ENCODE measurements at regions not wholly inside any gene's neighbourhood (a gene's known extent, or its start where the extent isn't known, plus 50 kb on each side); places are given as distances from the start of the nearest gene placed in this dataset.

- Histone ChIP-seq H3K9ac (ENCODE audit: low read length in 5 of 5) (no peak overlapping the region), H3K4me3 (ENCODE audit: low read depth in 1 of 5, low read length in 5 of 5) (no peak overlapping the region), H3K4me1 (ENCODE audit: control insufficient read depth in 5 of 5, insufficient read depth in 5 of 5, low read length in 5 of 5) (peaks cover 0 to 9% (median 7%) of the 10 kb centered on the region in 5 donors), H3K27ac (ENCODE audit: low read depth, low read length) (no peak overlapping the region), H3K27me3 (ENCODE audit: control insufficient read depth in 5 of 5, insufficient read depth in 4 of 5, low read length in 5 of 5) (no peaks in the 10 kb centered on the region), H3K36me3 (ENCODE audit: control insufficient read depth in 5 of 5, insufficient read depth in 5 of 5, low read length in 5 of 5) (no peaks in the 10 kb centered on the region), H3K9me3 (ENCODE audit: control insufficient read depth in 5 of 5, low read length in 5 of 5) (no peaks in the 10 kb centered on the region)
These were observed 99.9 kb downstream of the XCL2 start for GRCh38 chr1:168443899-168444298.

GRCh38 chr1:168443356-168443755 lies 100.4 kb downstream of the XCL2 start:
- Histone ChIP-seq H3K4me3 (ENCODE audit: low read depth in 1 of 5, low read length in 5 of 5) (no peak overlapping the region), H3K9me3 (ENCODE audit: control insufficient read depth in 5 of 5, low read length in 5 of 5) (no peaks in the 10 kb centered on the region), H3K27me3 (ENCODE audit: control insufficient read depth in 5 of 5, insufficient read depth in 4 of 5, low read length in 5 of 5) (no peaks in the 10 kb centered on the region), H3K4me1 (ENCODE audit: control insufficient read depth in 5 of 5, insufficient read depth in 5 of 5, low read length in 5 of 5) (peaks cover 0 to 9% (median 7%) of the 10 kb centered on the region in 5 donors), H3K9ac (ENCODE audit: low read length in 5 of 5) (no peak overlapping the region), H3K27ac (ENCODE audit: low read depth, low read length) (no peak overlapping the region), H3K36me3 (ENCODE audit: control insufficient read depth in 5 of 5, insufficient read depth in 5 of 5, low read length in 5 of 5) (no peaks in the 10 kb centered on the region)

GRCh38 chr1:168442931-168443330 lies 100.9 kb downstream of the XCL2 start:
- Histone ChIP-seq H3K27ac (ENCODE audit: low read depth, low read length) (no peak overlapping the region), H3K9ac (ENCODE audit: low read length in 5 of 5) (no peak overlapping the region), H3K27me3 (ENCODE audit: control insufficient read depth in 5 of 5, insufficient read depth in 4 of 5, low read length in 5 of 5) (peaks cover 0 to 1% (median 0%) of the 10 kb centered on the region in 5 donors), H3K4me3 (ENCODE audit: low read depth in 1 of 5, low read length in 5 of 5) (no peak overlapping the region), H3K4me1 (ENCODE audit: control insufficient read depth in 5 of 5, insufficient read depth in 5 of 5, low read length in 5 of 5) (peaks cover 0 to 9% (median 7%) of the 10 kb centered on the region in 5 donors), H3K9me3 (ENCODE audit: control insufficient read depth in 5 of 5, low read length in 5 of 5) (no peaks in the 10 kb centered on the region), H3K36me3 (ENCODE audit: control insufficient read depth in 5 of 5, insufficient read depth in 5 of 5, low read length in 5 of 5) (no peaks in the 10 kb centered on the region)

- no peak overlapping the region for H3K9ac ChIP-seq (ENCODE audit: low read length in 5 of 5)
- no peak overlapping the region for H3K4me3 ChIP-seq (ENCODE audit: low read depth in 1 of 5, low read length in 5 of 5)
- peaks cover 0 to 4% (median 0%) of the 10 kb centered on the region in 5 donors for H3K27me3 ChIP-seq (ENCODE audit: control insufficient read depth in 5 of 5, insufficient read depth in 4 of 5, low read length in 5 of 5)
- peaks cover 0 to 9% (median 7%) of the 10 kb centered on the region in 5 donors for H3K4me1 ChIP-seq (ENCODE audit: control insufficient read depth in 5 of 5, insufficient read depth in 5 of 5, low read length in 5 of 5)
- no peaks in the 10 kb centered on the region for H3K9me3 ChIP-seq (ENCODE audit: control insufficient read depth in 5 of 5, low read length in 5 of 5)
- no peak overlapping the region for H3K27ac ChIP-seq (ENCODE audit: low read depth, low read length)
- H3K36me3 ChIP-seq (ENCODE audit: control insufficient read depth in 5 of 5, insufficient read depth in 5 of 5, low read length in 5 of 5) = no peaks in the 10 kb centered on the region
These were observed 102.1 kb downstream of the XCL2 start for GRCh38 chr1:168441745-168442144.

- H3K27ac ChIP-seq (ENCODE audit: low read depth, low read length) = no peak overlapping the region
- H3K4me3 ChIP-seq (ENCODE audit: low read depth in 1 of 5, low read length in 5 of 5) = peak overlapping the region; percentile 13 to 49 (median 39)
- H3K4me1 ChIP-seq (ENCODE audit: control insufficient read depth in 5 of 5, insufficient read depth in 5 of 5, low read length in 5 of 5) = peaks cover 0 to 9% (median 7%) of the 10 kb centered on the region in 5 donors
- H3K9me3 ChIP-seq (ENCODE audit: control insufficient read depth in 5 of 5, low read length in 5 of 5) = no peaks in the 10 kb centered on the region
- H3K9ac ChIP-seq (ENCODE audit: low read length in 5 of 5) = peak overlapping the region in 1 of 5 donors; percentile 19
- peaks cover 0 to 6% (median 0%) of the 10 kb centered on the region in 5 donors for H3K27me3 ChIP-seq (ENCODE audit: control insufficient read depth in 5 of 5, insufficient read depth in 4 of 5, low read length in 5 of 5)
- H3K36me3 ChIP-seq (ENCODE audit: control insufficient read depth in 5 of 5, insufficient read depth in 5 of 5, low read length in 5 of 5) = no peaks in the 10 kb centered on the region
These were observed 104.1 kb downstream of the XCL2 start for GRCh38 chr1:168439456-168440375.

GRCh38 chr1:168438626-168439025 lies 105.2 kb downstream of the XCL2 start:
- Histone ChIP-seq H3K9ac (ENCODE audit: low read length in 5 of 5) (no peak overlapping the region), H3K4me1 (ENCODE audit: control insufficient read depth in 5 of 5, insufficient read depth in 5 of 5, low read length in 5 of 5) (peaks cover 0 to 9% (median 7%) of the 10 kb centered on the region in 5 donors)

GRCh38 chr1:168437821-168438220 lies 106.0 kb downstream of the XCL2 start:
- H3K4me1 ChIP-seq (ENCODE audit: control insufficient read depth in 5 of 5, insufficient read depth in 5 of 5, low read length in 5 of 5) = peaks cover 0 to 9% (median 7%) of the 10 kb centered on the region in 5 donors
- H3K4me3 ChIP-seq (ENCODE audit: low read depth in 1 of 5, low read length in 5 of 5) = no peak overlapping the region
- H3K27ac ChIP-seq (ENCODE audit: low read depth, low read length) = no peak overlapping the region
- H3K9ac ChIP-seq (ENCODE audit: low read length in 5 of 5) = no peak overlapping the region
- no peaks in the 10 kb centered on the region for H3K9me3 ChIP-seq (ENCODE audit: control insufficient read depth in 5 of 5, low read length in 5 of 5)
- no peaks in the 10 kb centered on the region for H3K36me3 ChIP-seq (ENCODE audit: control insufficient read depth in 5 of 5, insufficient read depth in 5 of 5, low read length in 5 of 5)
- peaks cover 0 to 6% (median 0%) of the 10 kb centered on the region in 5 donors for H3K27me3 ChIP-seq (ENCODE audit: control insufficient read depth in 5 of 5, insufficient read depth in 4 of 5, low read length in 5 of 5)

More at GRCh38 chr1:168438626-168439025, 105.2 kb downstream of the XCL2 start:
- no peaks in the 10 kb centered on the region for H3K9me3 ChIP-seq (ENCODE audit: control insufficient read depth in 5 of 5, low read length in 5 of 5)
- no peaks in the 10 kb centered on the region for H3K36me3 ChIP-seq (ENCODE audit: control insufficient read depth in 5 of 5, insufficient read depth in 5 of 5, low read length in 5 of 5)
- H3K27me3 ChIP-seq (ENCODE audit: control insufficient read depth in 5 of 5, insufficient read depth in 4 of 5, low read length in 5 of 5) = peaks cover 0 to 6% (median 0%) of the 10 kb centered on the region in 5 donors
- H3K4me3 ChIP-seq (ENCODE audit: low read depth in 1 of 5, low read length in 5 of 5) = no peak overlapping the region
- no peak overlapping the region for H3K27ac ChIP-seq (ENCODE audit: low read depth, low read length)

- peaks cover 0 to 6% (median 0%) of the 10 kb centered on the region in 5 donors for H3K27me3 ChIP-seq (ENCODE audit: control insufficient read depth in 5 of 5, insufficient read depth in 4 of 5, low read length in 5 of 5)
- no peaks in the 10 kb centered on the region for H3K36me3 ChIP-seq (ENCODE audit: control insufficient read depth in 5 of 5, insufficient read depth in 5 of 5, low read length in 5 of 5)
- H3K4me3 ChIP-seq (ENCODE audit: low read depth in 1 of 5, low read length in 5 of 5) = no peak overlapping the region
- H3K4me1 ChIP-seq (ENCODE audit: control insufficient read depth in 5 of 5, insufficient read depth in 5 of 5, low read length in 5 of 5) = peaks cover 0 to 10% (median 8%) of the 10 kb centered on the region in 5 donors
- no peaks in the 10 kb centered on the region for H3K9me3 ChIP-seq (ENCODE audit: control insufficient read depth in 5 of 5, low read length in 5 of 5)
- H3K9ac ChIP-seq (ENCODE audit: low read length in 5 of 5) = no peak overlapping the region
- H3K27ac ChIP-seq (ENCODE audit: low read depth, low read length) = no peak overlapping the region
These were observed 108.4 kb downstream of the XCL2 start for GRCh38 chr1:168435439-168435838.

GRCh38 chr1:168433238-168433637 lies 110.6 kb downstream of the XCL2 start:
- H3K27ac ChIP-seq (ENCODE audit: low read depth, low read length) = no peak overlapping the region
- H3K9ac ChIP-seq (ENCODE audit: low read length in 5 of 5) = no peak overlapping the region
- peaks cover 0 to 6% (median 0%) of the 10 kb centered on the region in 5 donors for H3K27me3 ChIP-seq (ENCODE audit: control insufficient read depth in 5 of 5, insufficient read depth in 4 of 5, low read length in 5 of 5)
- H3K4me3 ChIP-seq (ENCODE audit: low read depth in 1 of 5, low read length in 5 of 5) = no peak overlapping the region
- H3K36me3 ChIP-seq (ENCODE audit: control insufficient read depth in 5 of 5, insufficient read depth in 5 of 5, low read length in 5 of 5) = no peaks in the 10 kb centered on the region
- peaks cover 0 to 13% (median 2%) of the 10 kb centered on the region in 5 donors for H3K4me1 ChIP-seq (ENCODE audit: control insufficient read depth in 5 of 5, insufficient read depth in 5 of 5, low read length in 5 of 5)
- H3K9me3 ChIP-seq (ENCODE audit: control insufficient read depth in 5 of 5, low read length in 5 of 5) = no peaks in the 10 kb centered on the region

GRCh38 chr1:168431882-168432281 lies 111.9 kb downstream of the XCL2 start:
- Histone ChIP-seq H3K36me3 (ENCODE audit: control insufficient read depth in 5 of 5, insufficient read depth in 5 of 5, low read length in 5 of 5) (no peaks in the 10 kb centered on the region), H3K9ac (ENCODE audit: low read length in 5 of 5) (no peak overlapping the region), H3K9me3 (ENCODE audit: control insufficient read depth in 5 of 5, low read length in 5 of 5) (no peaks in the 10 kb centered on the region), H3K4me1 (ENCODE audit: control insufficient read depth in 5 of 5, insufficient read depth in 5 of 5, low read length in 5 of 5) (peaks cover 0 to 19% (median 5%) of the 10 kb centered on the region in 5 donors), H3K27me3 (ENCODE audit: control insufficient read depth in 5 of 5, insufficient read depth in 4 of 5, low read length in 5 of 5) (peaks cover 0 to 4% (median 0%) of the 10 kb centered on the region in 5 donors), H3K4me3 (ENCODE audit: low read depth in 1 of 5, low read length in 5 of 5) (no peak overlapping the region), H3K27ac (ENCODE audit: low read depth, low read length) (no peak overlapping the region)
